Globus pallidus (tissue), 1 donor: ENCODE measurements at regions not wholly inside any gene's neighbourhood (a gene's known extent, or its start where the extent isn't known, plus 50 kb on each side); places are given as distances from the start of the nearest gene placed in this dataset.
"Not testable (repeated sequence)": the region's sequence is repeated elsewhere in the genome, so short reads cannot be mapped to it uniquely, and the experiment has no call there.

Experiments used
- DNase-seq: peaks from one replicate; pipeline ENCODE4 v3.0.0-alpha.2; 2015; ENCODE audit warnings: low spot score

DNA sequence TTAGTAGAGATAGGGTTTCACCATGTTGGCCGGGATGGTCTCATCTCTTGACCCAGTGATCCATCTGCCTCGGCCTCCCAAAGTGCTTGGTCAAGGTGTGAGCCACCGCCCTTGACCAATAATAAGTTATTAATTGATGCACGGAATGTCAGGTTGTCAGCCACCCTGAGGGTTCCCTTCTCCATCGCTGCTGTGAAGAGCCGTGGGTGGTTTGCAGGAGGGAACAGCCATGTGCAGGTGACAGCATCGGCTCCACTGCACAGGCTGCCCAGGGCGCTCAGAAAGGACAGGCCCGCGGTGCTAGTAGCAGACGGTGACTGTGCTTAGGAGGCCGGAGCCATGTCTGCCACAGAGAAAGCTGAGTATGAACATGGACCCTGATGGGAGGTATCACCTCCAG is 814.0 kb downstream of the BRD1 start:
- DNase-seq, result no peak

- DNase-seq, result no peak
These were observed 814.8 kb downstream of the BRD1 start for GRCh38 chr22:49012712-49013395.

DNA sequence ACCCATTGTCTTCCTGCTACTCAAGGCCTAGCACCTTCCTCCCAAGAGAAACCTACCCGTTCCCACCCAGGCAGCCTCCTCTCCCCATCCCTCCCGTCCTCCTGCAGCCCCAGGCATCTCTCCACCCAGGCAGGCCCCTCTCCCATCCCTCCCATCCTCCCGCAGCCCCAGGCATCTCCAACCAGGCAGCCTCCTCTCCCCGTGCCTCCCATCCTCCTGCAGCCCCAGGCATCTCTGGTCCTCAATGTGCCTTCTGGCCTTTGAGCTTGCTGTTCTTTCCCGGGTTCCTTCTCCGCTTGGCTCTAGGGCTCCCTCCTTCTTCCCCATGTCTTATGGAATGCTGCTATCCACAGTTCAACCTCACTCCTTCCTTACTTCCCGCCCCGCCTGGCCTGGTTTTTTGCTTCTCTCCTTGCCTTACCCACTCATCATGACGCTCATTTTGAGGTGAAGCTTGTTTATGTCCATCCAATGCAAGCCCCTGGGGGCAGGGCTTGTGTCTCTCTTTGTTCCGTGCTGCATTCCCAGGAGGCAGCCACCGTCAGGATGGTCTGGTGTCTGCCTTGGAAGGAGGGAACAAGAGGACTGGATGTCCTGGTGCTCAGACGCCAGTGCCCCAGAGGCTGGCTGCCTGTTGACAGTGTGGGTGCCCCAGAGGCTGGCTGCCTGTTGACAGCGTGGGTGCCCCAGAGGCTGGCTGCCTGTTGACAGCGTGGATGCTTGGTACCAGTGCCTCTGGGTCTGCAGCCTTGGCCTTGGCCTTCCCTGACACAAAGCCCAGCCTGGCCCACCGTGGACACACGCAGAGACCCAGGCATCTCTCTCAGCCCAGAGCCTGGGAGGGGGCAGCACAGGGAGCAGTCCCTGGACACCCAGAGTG is 815.7 kb downstream of the BRD1 start:
- no peak for DNase-seq

GRCh38 chr22:49011379-49011768 is 816.3 kb downstream of the BRD1 start:
- no peak for DNase-seq

- no peak for DNase-seq
These were observed 816.8 kb downstream of the BRD1 start for GRCh38 chr22:49010901-49011300.

- no peak for DNase-seq
These were observed 817.4 kb downstream of the BRD1 start for GRCh38 chr22:49010070-49010863.

DNA sequence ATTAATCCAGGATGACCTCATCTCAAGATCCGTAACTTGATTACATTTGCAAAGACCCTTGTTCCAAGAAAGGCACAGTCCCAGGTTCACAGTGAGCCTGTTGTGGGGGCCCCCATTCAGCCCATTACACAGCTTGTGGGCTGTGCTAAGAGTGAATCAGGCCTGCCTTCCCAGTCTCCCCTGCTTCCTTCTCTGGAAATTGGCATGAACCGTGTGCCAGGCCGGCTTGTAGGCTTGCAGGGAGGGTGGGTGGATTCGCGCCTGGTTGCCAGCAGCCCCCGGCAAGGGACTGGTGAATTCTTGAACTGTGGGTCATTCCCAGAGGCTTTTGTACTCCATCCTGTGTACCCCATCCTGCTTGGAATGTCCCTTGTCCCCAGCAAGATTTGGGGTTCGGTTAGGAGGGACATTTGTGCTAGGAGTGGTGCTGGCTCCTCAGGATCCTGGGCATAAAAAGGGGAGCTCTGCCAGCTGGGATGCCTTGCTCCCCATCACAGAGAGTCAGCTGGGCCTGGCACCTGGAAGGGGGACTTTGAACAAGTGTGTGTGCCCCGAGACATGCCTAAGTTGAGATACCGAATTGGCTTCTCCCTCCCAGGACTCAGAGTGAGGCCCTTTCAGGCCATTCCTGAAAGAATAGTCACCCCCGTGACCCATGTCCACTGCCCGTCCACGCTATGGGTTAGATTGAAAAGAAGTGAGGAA is 818.2 kb downstream of the BRD1 start:
- no peak for DNase-seq

DNA sequence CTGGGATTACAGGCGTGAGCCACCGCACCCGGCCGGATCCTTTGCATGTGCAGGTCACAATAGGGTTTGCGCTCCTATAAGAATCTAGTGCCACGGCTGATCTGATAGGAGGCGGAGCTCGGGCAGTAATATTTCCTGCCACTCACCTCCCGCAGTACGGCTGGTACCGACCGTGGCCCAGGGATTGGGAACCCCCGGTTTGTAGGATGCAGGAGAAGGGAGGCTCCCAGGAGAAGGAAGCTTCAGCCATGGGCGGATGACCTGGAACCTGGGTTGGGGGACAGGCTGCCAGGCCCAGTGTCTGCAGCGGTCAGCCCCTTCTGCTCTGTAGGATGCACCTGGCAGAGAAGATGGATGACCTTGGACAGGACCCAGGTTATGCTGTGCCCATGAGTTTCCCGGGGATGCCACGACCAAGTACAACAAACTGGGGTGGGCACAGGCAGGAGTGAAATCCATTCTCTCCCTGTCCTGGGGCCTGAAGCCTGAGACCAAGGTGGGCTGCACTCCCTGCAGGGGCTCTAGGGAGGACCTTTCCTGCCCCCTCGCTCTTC is 818.9 kb downstream of the BRD1 start:
- DNase-seq, result no peak

- DNase-seq, result no peak
These were observed 820.5 kb downstream of the BRD1 start for GRCh38 chr22:49007013-49007653.

DNA sequence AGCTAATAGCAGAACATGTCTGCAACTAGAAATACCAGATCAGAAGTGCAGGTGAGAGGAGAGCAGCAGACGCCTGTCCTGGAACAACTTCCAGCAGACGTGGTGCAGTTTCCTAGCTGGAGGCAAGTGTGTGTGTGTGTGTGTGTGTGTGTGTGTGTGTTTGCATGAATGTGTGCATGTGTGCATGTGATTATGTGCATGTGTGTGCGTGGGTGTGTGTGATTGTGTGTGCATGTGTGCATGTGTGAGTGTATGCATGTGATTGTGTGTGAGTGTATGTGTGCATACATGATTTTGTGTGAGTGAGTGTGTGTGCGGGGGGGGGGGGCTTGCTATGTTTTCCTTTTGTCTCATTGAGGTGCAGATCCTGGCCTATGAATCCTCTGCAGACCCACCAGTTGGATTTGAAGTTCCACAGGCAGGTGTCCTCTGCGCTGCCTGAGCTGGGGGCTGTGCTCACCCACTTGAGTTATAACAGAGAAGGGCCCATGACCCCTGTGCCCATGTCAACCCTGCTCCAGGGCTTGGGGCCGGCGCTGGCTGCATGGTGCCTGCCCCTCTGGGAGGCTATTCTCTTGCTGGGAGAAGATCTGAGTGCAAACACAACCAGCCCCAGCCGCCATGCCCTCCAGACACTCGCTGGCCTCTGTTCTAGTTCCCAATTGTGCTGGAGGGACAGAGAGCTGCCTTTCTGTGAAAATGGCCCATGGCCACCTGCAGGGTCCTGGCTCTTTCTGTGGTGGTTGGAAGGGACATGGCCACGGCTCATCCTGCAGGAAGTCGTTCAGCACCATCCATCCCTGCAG is 821.3 kb downstream of the BRD1 start:
- DNase-seq, result no peak

DNA sequence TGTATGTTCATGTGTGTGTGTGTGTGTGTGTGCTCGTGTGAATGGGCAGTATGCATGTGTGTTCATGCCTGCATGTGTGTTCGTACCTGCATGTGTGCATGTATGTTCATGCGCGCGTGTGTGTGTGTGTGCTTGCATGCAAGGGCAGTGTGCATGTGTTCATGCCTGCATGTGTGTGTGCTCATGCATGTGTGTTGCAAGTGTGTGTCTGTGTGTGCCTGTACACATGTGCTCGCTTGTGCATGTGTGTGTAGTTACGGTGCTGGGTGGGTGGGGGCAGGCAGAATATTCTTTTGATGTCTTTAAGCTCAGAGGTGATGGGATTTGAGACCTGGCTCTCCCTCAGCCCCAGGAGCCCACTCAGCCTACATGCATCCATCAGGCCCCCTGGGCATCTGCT is 822.1 kb downstream of the BRD1 start:
- DNase-seq, result no peak

DNA sequence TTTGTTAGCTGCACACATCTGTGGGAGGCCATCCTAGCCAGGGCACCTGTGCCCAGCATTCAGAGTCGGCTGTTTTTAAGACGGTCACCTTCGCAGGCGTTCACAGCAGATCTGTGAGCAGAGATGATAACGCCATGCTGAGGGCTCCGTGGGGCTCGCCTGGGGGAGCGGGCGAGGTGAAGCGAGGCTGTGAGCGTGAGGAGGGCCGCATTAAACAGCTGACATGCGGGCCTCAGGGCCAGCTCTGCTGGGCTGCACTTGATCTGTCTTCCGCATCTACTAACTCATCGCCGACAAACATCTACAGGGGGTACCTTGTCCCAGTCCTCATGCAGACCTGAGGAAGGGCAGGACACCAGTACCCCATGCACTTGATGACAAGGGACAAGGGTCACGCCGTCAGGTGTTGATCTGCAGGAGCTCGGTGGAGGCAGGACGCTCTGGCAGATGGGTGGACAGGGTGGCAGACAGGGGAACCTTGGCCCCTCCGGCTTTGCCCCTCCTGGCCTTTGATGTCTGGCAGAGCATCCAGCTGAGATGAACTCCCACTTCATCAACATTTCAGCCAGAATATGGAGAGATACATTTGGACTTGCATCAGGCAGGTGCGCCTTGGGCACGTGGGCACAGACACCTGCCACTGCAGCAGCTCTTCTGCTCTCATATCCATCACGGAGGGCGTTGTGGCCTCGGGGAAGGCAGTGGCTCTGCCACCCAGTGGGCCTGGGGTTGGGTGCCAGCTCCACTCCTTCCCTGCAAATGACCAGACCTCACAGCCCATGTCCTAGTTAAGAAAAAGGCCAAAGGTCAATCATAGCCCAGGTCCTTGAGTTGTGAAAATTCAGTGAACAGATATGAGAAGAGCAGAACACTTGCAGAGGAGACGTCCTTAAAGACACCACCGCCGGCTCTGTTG is 822.9 kb downstream of the BRD1 start:
- DNase-seq, result no peak

DNA sequence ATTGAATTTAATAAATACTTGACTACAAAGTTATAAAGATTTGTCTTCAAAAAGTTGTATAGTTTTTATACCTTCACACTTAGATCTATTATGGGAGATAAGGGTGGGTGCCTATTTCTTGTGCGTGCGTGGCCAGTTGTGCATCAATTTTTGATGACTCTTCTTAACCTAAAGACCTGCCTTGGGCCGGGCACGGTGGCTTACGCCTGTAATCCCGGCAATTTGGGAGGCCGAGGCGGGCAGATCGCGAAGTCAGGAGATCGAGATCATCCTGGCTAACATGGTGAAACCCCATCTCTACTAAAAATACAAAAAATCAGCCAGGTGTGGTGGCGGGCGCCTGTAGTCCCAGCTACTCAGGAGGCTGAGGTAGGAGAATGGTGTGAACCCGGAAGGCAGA is 830.1 kb downstream of the BRD1 start:
- not testable (repeated sequence) for DNase-seq

DNA sequence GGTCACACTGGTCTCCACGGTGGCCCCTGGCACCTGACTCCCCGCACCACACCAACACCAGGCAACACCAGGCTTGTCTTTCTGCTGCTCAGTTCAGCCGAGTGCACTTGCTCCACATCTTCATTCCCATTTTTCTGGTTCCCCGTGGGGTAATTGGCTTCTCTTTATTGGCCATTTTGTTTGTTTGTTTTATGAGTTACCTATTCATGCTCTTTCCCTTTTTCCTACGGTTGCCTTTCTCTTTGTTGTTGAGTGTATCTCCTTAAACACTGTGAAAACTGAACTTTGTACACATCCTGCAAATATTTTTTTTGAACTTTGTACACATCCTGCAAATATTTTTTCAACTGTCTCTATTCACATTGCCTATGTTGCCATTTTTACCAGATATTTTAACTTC is 834.0 kb downstream of the BRD1 start:
- no peak for DNase-seq

- DNase-seq, result no peak
These were observed 843.0 kb downstream of the BRD1 start for GRCh38 chr22:48984639-48985038.

DNA sequence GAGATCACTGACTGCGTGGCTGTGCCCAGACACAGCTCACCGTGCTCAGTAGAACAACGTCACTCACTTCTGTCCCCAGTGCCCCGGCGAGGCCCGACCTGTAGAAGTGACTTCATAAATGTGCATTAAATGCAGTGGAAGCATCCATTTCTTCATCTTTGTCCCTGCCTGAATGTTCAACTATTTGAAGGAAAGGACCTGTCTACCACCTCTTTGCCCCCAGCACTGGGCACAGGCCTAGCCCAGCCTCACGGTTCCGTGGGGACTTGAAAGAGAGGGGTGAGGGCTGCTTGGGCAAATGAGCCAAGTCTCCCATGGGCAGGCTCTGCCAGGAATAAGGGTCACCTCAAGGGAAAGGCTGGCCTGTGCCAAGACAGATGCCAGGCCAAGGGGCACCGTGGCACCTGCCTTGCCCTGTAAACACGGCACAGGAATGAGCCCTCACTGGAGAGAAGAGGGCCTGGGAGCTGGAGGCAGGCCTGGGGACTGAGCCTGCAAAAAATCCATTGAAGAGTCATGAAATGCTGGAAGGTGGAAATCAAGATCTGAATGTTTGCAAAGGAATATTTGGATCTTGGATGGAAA is 845.3 kb downstream of the BRD1 start:
- no peak for DNase-seq

GRCh38 chr22:48981371-48982061 is 846.2 kb downstream of the BRD1 start:
- DNase-seq, result no peak

DNA sequence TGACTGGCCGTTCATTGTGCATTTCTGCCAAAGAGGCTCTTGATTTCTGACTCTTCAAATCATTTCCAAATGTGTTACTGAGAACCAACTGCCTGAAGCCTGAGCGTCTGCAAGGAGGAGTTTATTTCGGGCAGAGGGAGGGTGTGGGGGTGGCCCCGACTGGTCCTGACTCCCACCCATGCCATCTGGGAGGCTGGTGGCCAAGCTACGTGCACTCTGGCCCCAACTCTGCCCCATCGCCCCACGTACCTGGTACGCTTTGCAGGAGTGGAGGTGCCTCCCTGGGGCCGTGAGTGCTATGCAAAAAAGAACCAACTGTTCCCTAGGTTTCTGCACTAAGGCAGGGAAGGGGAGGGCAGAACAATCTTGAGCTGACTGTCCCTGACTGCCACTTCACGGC is 846.8 kb downstream of the BRD1 start:
- DNase-seq, result no peak
